HUES6 (cell line): ENCODE measurements at regions not wholly inside any gene's neighbourhood (a gene's known extent, or its start where the extent isn't known, plus 50 kb on each side); places are given as distances from the start of the nearest gene placed in this dataset.
"Not testable (repeated sequence)": the region's sequence is repeated elsewhere in the genome, so short reads cannot be mapped to it uniquely, and the experiment has no call there.

Source experiments
- H3K27ac ChIP-seq: 2 replicates; pipeline ENCODE4 v1.7.0; 2013; ENCODE audit warnings: low read depth, mild to moderate bottlenecking, low read length, inconsistent platforms
- H3K27me3 ChIP-seq: 2 replicates; pipeline ENCODE4 v1.6.1; 2013; ENCODE audit warnings: low read length; ENCODE audit not compliant: control insufficient read depth, insufficient read depth
- H3K36me3 ChIP-seq: 2 replicates; pipeline ENCODE4 v1.6.1; 2013; ENCODE audit warnings: low read length; ENCODE audit not compliant: control insufficient read depth, insufficient read depth
- H3K4me1 ChIP-seq: 2 replicates; pipeline ENCODE4 v1.6.1; 2013; ENCODE audit warnings: low read length; ENCODE audit not compliant: control insufficient read depth, insufficient read depth
- H3K4me3 ChIP-seq: 2 replicates; pipeline ENCODE4 v1.5.1; 2013; ENCODE audit warnings: low read depth, low read length
- H3K9ac ChIP-seq: one replicate; pipeline ENCODE4 v1.6.1; 2013; ENCODE audit warnings: mild to moderate bottlenecking, low read length
- H3K9me3 ChIP-seq: 2 replicates; pipeline ENCODE4 v1.6.1; 2013; ENCODE audit warnings: low read depth, low read length; ENCODE audit not compliant: control insufficient read depth, insufficient read depth

DNA sequence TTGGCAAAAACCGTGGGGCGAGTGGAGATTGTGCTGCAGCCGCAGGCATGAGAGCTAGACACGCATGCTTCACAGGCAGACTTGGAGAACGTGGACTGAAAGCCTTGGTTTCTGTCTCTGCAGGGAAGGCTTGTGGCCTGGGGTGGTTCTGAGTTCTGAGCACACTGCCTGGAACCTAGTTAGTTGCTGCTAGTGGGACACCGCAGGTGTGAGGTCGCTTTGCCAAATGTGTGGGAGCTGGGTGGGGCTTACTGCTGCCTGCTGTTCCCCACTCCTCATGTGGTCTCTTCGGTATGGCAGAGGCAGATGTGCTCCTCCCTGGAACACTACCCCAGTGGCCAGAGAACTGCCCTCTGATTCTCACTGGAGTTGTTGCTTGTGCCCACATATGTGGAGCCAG, 484.0 kb downstream of the MMUT start:
- no peaks in the 10 kb centered on the region for H3K27me3 ChIP-seq
- H3K27ac ChIP-seq: no peak overlapping the region
- H3K4me1 ChIP-seq: no peaks in the 10 kb centered on the region
- H3K9me3 ChIP-seq: peaks cover 4% of the 10 kb centered on the region; the same call in 1 of the 2 replicates
- H3K4me3 ChIP-seq: no peak overlapping the region
- H3K36me3 ChIP-seq: no peaks in the 10 kb centered on the region
- H3K9ac ChIP-seq: no peak overlapping the region

DNA sequence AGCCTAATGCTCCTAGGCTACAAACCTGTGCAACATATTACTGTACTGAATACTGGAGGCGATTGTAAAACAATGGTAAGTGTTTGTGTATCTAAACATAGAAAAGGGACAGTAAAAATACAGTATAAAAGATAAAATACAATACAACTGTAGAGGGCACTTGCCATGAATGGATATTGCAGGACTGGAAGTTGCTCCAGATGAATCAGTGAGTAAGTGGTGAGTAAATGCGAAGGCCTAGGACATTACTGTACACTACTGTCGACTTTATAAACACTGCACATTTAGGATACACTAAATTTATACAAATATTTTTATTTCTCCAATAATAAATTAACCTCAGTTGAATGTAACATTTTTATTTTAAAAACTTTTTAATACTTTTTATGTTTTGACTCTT, 485.0 kb downstream of the MMUT start:
- Histone ChIP-seq H3K36me3 (no peaks in the 10 kb centered on the region), H3K9me3 (no peaks in the 10 kb centered on the region), H3K27me3 (no peaks in the 10 kb centered on the region), H3K4me1 (no peaks in the 10 kb centered on the region), H3K27ac (no peak overlapping the region), H3K4me3 (no peak overlapping the region), H3K9ac (no peak overlapping the region)

DNA sequence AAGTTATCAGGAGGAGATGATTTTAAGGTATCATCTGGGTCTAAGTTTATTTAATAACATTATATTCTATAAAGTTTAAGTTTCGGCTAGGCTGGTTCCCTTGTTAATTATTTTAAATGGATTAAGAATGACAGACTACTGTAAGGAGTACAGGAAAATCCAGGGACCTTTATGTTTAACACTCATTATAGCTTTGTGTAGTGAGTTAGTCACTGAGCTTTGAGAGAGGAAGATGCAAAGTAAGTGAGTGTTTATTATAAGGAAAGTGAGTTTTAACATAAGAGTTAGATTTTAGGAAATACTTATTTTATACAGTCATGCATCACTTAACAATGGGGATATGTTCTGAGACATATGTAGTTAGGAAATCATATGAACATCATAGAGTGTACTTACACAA, 485.5 kb downstream of the MMUT start:
- Histone ChIP-seq H3K9ac (no peak overlapping the region), H3K36me3 (no peaks in the 10 kb centered on the region), H3K27ac (no peak overlapping the region), H3K27me3 (no peaks in the 10 kb centered on the region), H3K4me3 (no peak overlapping the region), H3K4me1 (no peaks in the 10 kb centered on the region), H3K9me3 (no peaks in the 10 kb centered on the region)

- Histone ChIP-seq H3K9ac (no peak overlapping the region), H3K4me3 (no peak overlapping the region), H3K27ac (no peak overlapping the region)
These were observed 489.6 kb downstream of the MMUT start for GRCh38 chr6:48973491-48973890.

GRCh38 chr6:48961781-48962415, 501.2 kb downstream of the MMUT start:
- Histone ChIP-seq H3K36me3 (no peaks in the 10 kb centered on the region), H3K4me1 (no peaks in the 10 kb centered on the region), H3K9me3 (no peaks in the 10 kb centered on the region), H3K27me3 (no peaks in the 10 kb centered on the region), H3K4me3 (no peak overlapping the region), H3K27ac (no peak overlapping the region), H3K9ac (no peak overlapping the region)

More at GRCh38 chr6:48973491-48973890, 489.6 kb downstream of the MMUT start:
- Histone ChIP-seq H3K9me3 (no peaks in the 10 kb centered on the region), H3K27me3 (no peaks in the 10 kb centered on the region), H3K36me3 (no peaks in the 10 kb centered on the region), H3K4me1 (no peaks in the 10 kb centered on the region)

GRCh38 chr6:48959251-48960060, 503.6 kb downstream of the MMUT start:
- no peaks in the 10 kb centered on the region for H3K36me3 ChIP-seq
- H3K9me3 ChIP-seq: no peaks in the 10 kb centered on the region
- no peak overlapping the region for H3K4me3 ChIP-seq
- H3K27me3 ChIP-seq: no peaks in the 10 kb centered on the region
- H3K4me1 ChIP-seq: no peaks in the 10 kb centered on the region
- no peak overlapping the region for H3K9ac ChIP-seq
- H3K27ac ChIP-seq: no peak overlapping the region

- Histone ChIP-seq H3K9ac (no peak overlapping the region), H3K27me3 (no peaks in the 10 kb centered on the region), H3K4me1 (no peaks in the 10 kb centered on the region), H3K4me3 (no peak overlapping the region), H3K36me3 (no peaks in the 10 kb centered on the region), H3K9me3 (no peaks in the 10 kb centered on the region), H3K27ac (no peak overlapping the region)
These were observed 505.3 kb downstream of the MMUT start for GRCh38 chr6:48957781-48958180.

DNA sequence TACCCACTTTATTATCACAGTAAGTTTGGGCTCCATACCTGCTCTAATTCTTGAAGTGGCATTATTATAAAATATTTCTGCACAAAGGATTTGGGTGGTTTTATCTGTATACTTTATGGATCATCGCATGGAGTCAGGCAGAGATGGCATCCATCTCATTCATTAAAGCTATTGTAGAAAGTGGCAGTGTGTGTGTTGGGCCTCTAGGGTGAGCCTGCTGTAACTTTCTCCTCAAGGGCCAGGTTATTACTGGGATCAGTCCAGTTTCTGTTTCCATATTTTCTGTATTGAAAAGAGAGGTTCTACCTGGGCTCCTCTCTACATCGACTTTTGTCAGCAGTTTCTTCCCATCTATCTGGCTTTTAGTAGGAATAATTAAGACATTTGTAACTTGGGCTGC, 511.1 kb downstream of the MMUT start:
- no peaks in the 10 kb centered on the region for H3K36me3 ChIP-seq
- H3K4me3 ChIP-seq: no peak overlapping the region
- H3K9me3 ChIP-seq: no peaks in the 10 kb centered on the region
- no peak overlapping the region for H3K27ac ChIP-seq
- no peaks in the 10 kb centered on the region for H3K4me1 ChIP-seq
- no peaks in the 10 kb centered on the region for H3K27me3 ChIP-seq
- H3K9ac ChIP-seq: no peak overlapping the region

DNA sequence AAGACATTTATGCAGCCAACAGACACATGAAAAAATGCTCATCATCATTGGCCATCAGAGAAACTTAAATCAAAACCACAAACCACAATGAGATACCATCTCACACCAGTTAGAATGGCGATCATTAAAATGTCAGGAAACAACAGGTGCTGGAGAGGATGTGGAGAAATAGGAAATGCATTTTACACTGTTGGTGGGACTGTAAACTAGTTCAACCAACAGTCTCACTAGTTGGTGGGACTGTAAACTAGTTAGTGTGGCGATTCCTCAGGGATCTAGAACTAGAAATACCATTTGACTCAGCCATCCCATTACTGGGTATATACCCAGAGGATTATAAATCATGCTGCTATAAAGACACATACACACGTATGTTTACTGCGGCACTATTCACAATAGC, 518.8 kb downstream of the MMUT start:
- not testable (repeated sequence) for H3K36me3 ChIP-seq, H3K9me3 ChIP-seq, H3K27me3 ChIP-seq, H3K4me3 ChIP-seq, H3K9ac ChIP-seq, H3K27ac ChIP-seq, H3K4me1 ChIP-seq

GRCh38 chr6:48933136-48933535, 529.9 kb downstream of the MMUT start:
- H3K4me3 ChIP-seq: no peak overlapping the region

DNA sequence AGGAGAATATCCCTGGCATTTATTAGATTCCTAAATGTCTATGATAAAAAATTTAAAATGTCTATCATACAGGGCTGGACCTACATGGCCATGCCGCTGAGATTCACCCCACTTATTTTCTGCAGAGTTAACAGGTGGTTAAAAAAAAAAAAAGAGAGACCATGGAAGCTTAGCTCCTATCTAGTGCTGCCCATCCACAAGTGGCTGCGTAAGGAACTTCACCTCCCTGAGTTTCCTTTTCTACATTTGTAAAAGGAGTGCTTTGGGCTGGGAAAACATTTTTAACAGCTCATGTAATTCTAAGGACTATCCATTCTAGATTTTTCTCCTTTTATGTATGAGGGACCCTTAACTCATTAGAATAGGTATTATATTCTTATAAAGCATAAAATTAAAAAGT, 534.1 kb downstream of the MMUT start:
- H3K9me3 ChIP-seq: no peaks in the 10 kb centered on the region
- H3K9ac ChIP-seq: no peak overlapping the region
- no peaks in the 10 kb centered on the region for H3K27me3 ChIP-seq
- H3K4me3 ChIP-seq: no peak overlapping the region
- no peaks in the 10 kb centered on the region for H3K36me3 ChIP-seq
- no peak overlapping the region for H3K27ac ChIP-seq
- no peaks in the 10 kb centered on the region for H3K4me1 ChIP-seq

More at GRCh38 chr6:48933136-48933535, 529.9 kb downstream of the MMUT start:
- no peaks in the 10 kb centered on the region for H3K4me1 ChIP-seq
- H3K36me3 ChIP-seq: no peaks in the 10 kb centered on the region
- H3K27ac ChIP-seq: no peak overlapping the region
- no peak overlapping the region for H3K9ac ChIP-seq
- H3K9me3 ChIP-seq: no peaks in the 10 kb centered on the region
- H3K27me3 ChIP-seq: no peaks in the 10 kb centered on the region
